ENCODE measurements at regions not wholly inside any gene's neighbourhood (a gene's known extent, or its start where the extent isn't known, plus 50 kb on each side); places are given as distances from the start of the nearest gene placed in this dataset.

GRCh38 chr5:128764601-128765310 lies 200.5 kb upstream of the SLC27A6 start:
- no peak overlapping the region for H3K4me3 ChIP-seq (replicated peaks; ENCODE audit: low read depth, low read length)
- TF ChIP-seq CTCF (IDR thresholded peaks at IDR 0.05; ENCODE audit: low read length, missing control alignments): no peak
- DNase-seq (ENCODE audit: low read depth): no peak

GRCh38 chr5:128765448-128766061 lies 199.7 kb upstream of the SLC27A6 start:
- no peak for TF ChIP-seq CTCF (IDR thresholded peaks at IDR 0.05; ENCODE audit: low read length, missing control alignments)
- H3K4me3 ChIP-seq (replicated peaks; ENCODE audit: low read depth, low read length): no peak overlapping the region
- DNase-seq (ENCODE audit: low read depth): no peak

GRCh38 chr5:128766406-128766805 lies 198.9 kb upstream of the SLC27A6 start:
- no peak for DNase-seq (ENCODE audit: low read depth)
- TF ChIP-seq CTCF (IDR thresholded peaks at IDR 0.05; ENCODE audit: low read length, missing control alignments): no peak
- H3K4me3 ChIP-seq (replicated peaks; ENCODE audit: low read depth, low read length): no peak overlapping the region

- TF ChIP-seq CTCF (IDR thresholded peaks at IDR 0.05; ENCODE audit: low read length, missing control alignments): no peak
- no peak for DNase-seq (ENCODE audit: low read depth)
- H3K4me3 ChIP-seq (replicated peaks; ENCODE audit: low read depth, low read length): no peak overlapping the region
These were observed 194.4 kb upstream of the SLC27A6 start for GRCh38 chr5:128770907-128771306.

- DNase-seq (ENCODE audit: low read depth): no peak
These were observed 192.9 kb upstream of the SLC27A6 start for GRCh38 chr5:128772356-128772755.

GRCh38 chr5:128773378-128773777 lies 191.9 kb upstream of the SLC27A6 start:
- no peak for TF ChIP-seq CTCF (IDR thresholded peaks at IDR 0.05; ENCODE audit: low read length, missing control alignments)
- H3K4me3 ChIP-seq (replicated peaks; ENCODE audit: low read depth, low read length): no peak overlapping the region

More at GRCh38 chr5:128772356-128772755, 192.9 kb upstream of the SLC27A6 start:
- TF ChIP-seq CTCF (IDR thresholded peaks at IDR 0.05; ENCODE audit: low read length, missing control alignments): no peak
- H3K4me3 ChIP-seq (replicated peaks; ENCODE audit: low read depth, low read length): no peak overlapping the region

GRCh38 chr5:128774605-128775004 lies 190.7 kb upstream of the SLC27A6 start:
- TF ChIP-seq CTCF (IDR thresholded peaks at IDR 0.05; ENCODE audit: low read length, missing control alignments): no peak
- peak; percentile 83 for DNase-seq (ENCODE audit: low read depth)
- H3K4me3 ChIP-seq (replicated peaks; ENCODE audit: low read depth, low read length): no peak overlapping the region

More at GRCh38 chr5:128773378-128773777, 191.9 kb upstream of the SLC27A6 start:
- DNase-seq (ENCODE audit: low read depth): peak; percentile 43
